Lower lobe of right lung (tissue), 2 donors: ENCODE measurements at regions not wholly inside any gene's neighbourhood (a gene's known extent, or its start where the extent isn't known, plus 50 kb on each side); places are given as distances from the start of the nearest gene placed in this dataset.

Source experiments
- ATAC-seq, 2 donors: fragments of 200-7000 bp; cut with Tn5 transposase; one replicate each; pipeline ENCODE4 v1.9.1; 2020 to 2022; ENCODE audit warnings: mild to moderate bottlenecking in 2 of 2, moderate library complexity in 2 of 2
- DNase-seq: peaks from one replicate; pipeline ENCODE4 v3.0.0-alpha.2; 2020
- H3K27ac ChIP-seq: fragments of 200-600 bp; one replicate; pipeline ENCODE4 v1.8.0; 2022
- H3K27me3 ChIP-seq: fragments of 200-600 bp; one replicate; pipeline ENCODE4 v1.8.0; 2022; ENCODE audit warnings: low read depth
- H3K36me3 ChIP-seq: fragments of 200-600 bp; one replicate; pipeline ENCODE4 v1.8.0; 2022; ENCODE audit warnings: mild to moderate bottlenecking
- H3K4me1 ChIP-seq: fragments of 200-600 bp; one replicate; pipeline ENCODE4 v1.8.0; 2022
- H3K4me3 ChIP-seq: fragments of 200-600 bp; one replicate; pipeline ENCODE4 v1.8.0; 2022; ENCODE audit warnings: mild to moderate bottlenecking
- H3K9me3 ChIP-seq: fragments of 200-600 bp; one replicate; pipeline ENCODE4 v1.8.0; 2022
- CTCF ChIP-seq: fragments of 200-600 bp; IDR thresholded peaks from one replicate; pipeline ENCODE4 v1.8.0; 2022; ENCODE audit warnings: antibody characterized with exemption, mild to moderate bottlenecking
- intact Hi-C: fragments of 100-400 bp; cut with DNase I; formaldehyde crosslinking; loops from one replicate; pipeline ENCODE4 v1.11.0; 2022
- donor health status: DM: no; HTN: yes; CAD: no; lungs with severe emphysema.

- DNase-seq (no peak), ATAC-seq (no peak)
- no peaks in the 10 kb centered on the region for H3K9me3 ChIP-seq
- intact Hi-C loops: no loop called here
- H3K36me3 ChIP-seq: no peaks in the 10 kb centered on the region
- no peak overlapping the region for H3K27ac ChIP-seq
- no peaks in the 10 kb centered on the region for H3K27me3 ChIP-seq
- no peak for TF ChIP-seq CTCF
- H3K4me1 ChIP-seq: no peaks in the 10 kb centered on the region
- no peak overlapping the region for H3K4me3 ChIP-seq
Observed at GRCh38 chr18:27848336-27848735, 328.6 kb downstream of the CDH2 start.

- H3K27me3 ChIP-seq: no peaks in the 10 kb centered on the region
- ATAC-seq (no peak), DNase-seq (no peak)
- H3K9me3 ChIP-seq: no peaks in the 10 kb centered on the region
- H3K36me3 ChIP-seq: no peaks in the 10 kb centered on the region
- intact Hi-C loops: no loop called here
- no peak overlapping the region for H3K27ac ChIP-seq
- no peak for TF ChIP-seq CTCF
- H3K4me1 ChIP-seq: no peaks in the 10 kb centered on the region
- no peak overlapping the region for H3K4me3 ChIP-seq
Observed at GRCh38 chr18:27847412-27847811, 329.5 kb downstream of the CDH2 start.

- intact Hi-C loops: no loop called here
Observed at GRCh38 chr18:27845897-27846296, 331.0 kb downstream of the CDH2 start.

GRCh38 chr18:27843783-27844777, 332.9 kb downstream of the CDH2 start:
- no peak overlapping the region for H3K4me3 ChIP-seq
- no peaks in the 10 kb centered on the region for H3K36me3 ChIP-seq
- H3K4me1 ChIP-seq: no peaks in the 10 kb centered on the region
- ATAC-seq (no peak), DNase-seq (no peak)
- intact Hi-C loops: no loop called here
- no peak overlapping the region for H3K27ac ChIP-seq
- H3K27me3 ChIP-seq: no peaks in the 10 kb centered on the region
- no peak for TF ChIP-seq CTCF
- no peaks in the 10 kb centered on the region for H3K9me3 ChIP-seq

More at GRCh38 chr18:27845897-27846296, 331.0 kb downstream of the CDH2 start:
- H3K9me3 ChIP-seq: no peaks in the 10 kb centered on the region
- H3K4me1 ChIP-seq: no peaks in the 10 kb centered on the region
- TF ChIP-seq CTCF: no peak
- H3K27me3 ChIP-seq: no peaks in the 10 kb centered on the region
- no peaks in the 10 kb centered on the region for H3K36me3 ChIP-seq
- no peak overlapping the region for H3K27ac ChIP-seq
- H3K4me3 ChIP-seq: no peak overlapping the region
- DNase-seq (no peak), ATAC-seq (no peak)

GRCh38 chr18:27839141-27839540, 337.8 kb downstream of the CDH2 start:
- no peak overlapping the region for H3K4me3 ChIP-seq
- DNase-seq (no peak), ATAC-seq (no peak)
- no peaks in the 10 kb centered on the region for H3K9me3 ChIP-seq
- no peaks in the 10 kb centered on the region for H3K4me1 ChIP-seq
- TF ChIP-seq CTCF: no peak
- no peak overlapping the region for H3K27ac ChIP-seq
- no peaks in the 10 kb centered on the region for H3K36me3 ChIP-seq
- no peaks in the 10 kb centered on the region for H3K27me3 ChIP-seq
- intact Hi-C loops: no loop called here
